ENCODE measurements at regions not wholly inside any gene's neighbourhood (a gene's known extent, or its start where the extent isn't known, plus 50 kb on each side); places are given as distances from the start of the nearest gene placed in this dataset.

- H3K36me3 ChIP-seq (replicated peaks in 1 of 2; ENCODE audit: control extremely low read depth in 1 of 2, control insufficient read depth in 1 of 2, extremely low read depth in 1 of 2, insufficient read depth in 2 of 2, low read length in 1 of 2) = no peaks in the 10 kb centered on the region
- H3K27ac ChIP-seq (ENCODE audit: low read length in 2 of 2) = no peak overlapping the region
- TF ChIP-seq CTCF (IDR thresholded peaks at IDR 0.05) (no peak), EZH2 (IDR thresholded peaks at IDR 0.05; ENCODE audit: borderline replicate concordance, insufficient read depth, low read depth, low read length, poor library complexity, severe bottlenecking) (no peak)
- intact Hi-C loops (cut with micrococcal nuclease) = no loop called here
- no peak overlapping the region for H3K4me3 ChIP-seq (ENCODE audit: control extremely low read depth in 1 of 5, extremely low read depth in 1 of 5, insufficient read depth in 1 of 5, low read depth in 2 of 5, low read length in 4 of 5)
- Mint-ChIP-seq H3K27ac (no peak overlapping the region), H3K4me3 (no peak overlapping the region), H3K4me1 (no peaks in the 10 kb centered on the region), H3K27me3 (no peaks in the 10 kb centered on the region), H3K9me3 (ENCODE audit: insufficient read depth) (peaks cover 9% of the 10 kb centered on the region)
- H3K4me2 ChIP-seq (replicated peaks; ENCODE audit: low read depth, low read length, poor library complexity, severe bottlenecking) = no peak overlapping the region
- no peaks in the 10 kb centered on the region for H3K4me1 ChIP-seq (ENCODE audit: control insufficient read depth in 2 of 2, insufficient read depth in 2 of 2, low read length in 2 of 2)
- ChIA-PET CTCF (no interaction called here), POLR2A (no interaction called here)
- H2AFZ ChIP-seq (ENCODE audit: insufficient read depth, low read depth, low read length, poor library complexity, severe bottlenecking) = no peak overlapping the region
- DNase-seq (no peak), ATAC-seq (ENCODE audit: low read depth) (no peak)
- H3K9me3 ChIP-seq (ENCODE audit: control extremely low read depth in 1 of 3, control insufficient read depth in 2 of 3, insufficient read depth in 1 of 3, low read length in 2 of 3) = peaks cover 0 to 7% (median 0%) of the 10 kb centered on the region in 3 donors
- H4K20me1 ChIP-seq (ENCODE audit: control insufficient read depth, insufficient read depth, low read length, poor library complexity, severe bottlenecking) = no peaks in the 10 kb centered on the region
- WGBS (ENCODE audit: insufficient coverage) = 19% methylated on average over 5 of the region's 6 CpGs
- no peak overlapping the region for H3K9ac ChIP-seq (ENCODE audit: low read length)
- no peaks in the 10 kb centered on the region for H3K79me2 ChIP-seq (ENCODE audit: control insufficient read depth, insufficient read depth, low read length)
- no peaks in the 10 kb centered on the region for H3K27me3 ChIP-seq (replicated peaks in 1 of 4; ENCODE audit: control extremely low read depth in 1 of 4, control insufficient read depth in 3 of 4, insufficient read depth in 4 of 4, low read length in 3 of 4)
These were observed 1469.0 kb downstream of the LRRC4C start for GRCh38 chr11:39990421-39990831.

GRCh38 chr11:39975091-39975490 lies 1484.4 kb downstream of the LRRC4C start:
- no peaks in the 10 kb centered on the region for H3K9me3 ChIP-seq (ENCODE audit: control extremely low read depth in 1 of 3, control insufficient read depth in 2 of 3, insufficient read depth in 1 of 3, low read length in 2 of 3)
- no peak for ATAC-seq (ENCODE audit: low read depth)

More at GRCh38 chr11:39975091-39975490, 1484.4 kb downstream of the LRRC4C start:
- Mint-ChIP-seq H3K27me3 (no peaks in the 10 kb centered on the region), H3K27ac (no peak overlapping the region), H3K4me3 (no peak overlapping the region), H3K4me1 (no peaks in the 10 kb centered on the region), H3K9me3 (ENCODE audit: insufficient read depth) (peaks cover 3% of the 10 kb centered on the region)
- Histone ChIP-seq H3K4me2 (replicated peaks; ENCODE audit: low read depth, low read length, poor library complexity, severe bottlenecking) (no peak overlapping the region), H3K79me2 (ENCODE audit: control insufficient read depth, insufficient read depth, low read length) (no peaks in the 10 kb centered on the region), H4K20me1 (ENCODE audit: control insufficient read depth, insufficient read depth, low read length, poor library complexity, severe bottlenecking) (no peaks in the 10 kb centered on the region), H2AFZ (ENCODE audit: insufficient read depth, low read depth, low read length, poor library complexity, severe bottlenecking) (no peak overlapping the region), H3K4me1 (ENCODE audit: control insufficient read depth in 2 of 2, insufficient read depth in 2 of 2, low read length in 2 of 2) (no peaks in the 10 kb centered on the region), H3K27ac (ENCODE audit: low read length in 2 of 2) (no peak overlapping the region), H3K27me3 (replicated peaks in 1 of 4; ENCODE audit: control extremely low read depth in 1 of 4, control insufficient read depth in 3 of 4, insufficient read depth in 4 of 4, low read length in 3 of 4) (no peaks in the 10 kb centered on the region), H3K4me3 (ENCODE audit: control extremely low read depth in 1 of 5, extremely low read depth in 1 of 5, insufficient read depth in 1 of 5, low read depth in 2 of 5, low read length in 4 of 5) (no peak overlapping the region), H3K9ac (ENCODE audit: low read length) (no peak overlapping the region), H3K36me3 (replicated peaks in 1 of 2; ENCODE audit: control extremely low read depth in 1 of 2, control insufficient read depth in 1 of 2, extremely low read depth in 1 of 2, insufficient read depth in 2 of 2, low read length in 1 of 2) (no peaks in the 10 kb centered on the region)
- WGBS (ENCODE audit: insufficient coverage) = no CpG with 5 or more reads among the region's 1 CpG
- TF ChIP-seq CTCF (IDR thresholded peaks at IDR 0.05) = no peak
- DNase-seq = no peak
- CTCF ChIA-PET = no interaction called here
- intact Hi-C loops (cut with micrococcal nuclease) = no loop called here
- POLR2A ChIA-PET = no interaction called here

All from B cell (primary cell).